Smooth muscle cell (in vitro differentiated cells): ENCODE measurements at regions not wholly inside any gene's neighbourhood (a gene's known extent, or its start where the extent isn't known, plus 50 kb on each side); places are given as distances from the start of the nearest gene placed in this dataset.

Experiments
- DNase-seq: peaks from one replicate; lab custom pipeline; 2025; ENCODE audit not compliant: unreplicated experiment; lab: John Stamatoyannopoulos, UW
- H2AFZ ChIP-seq: fragments of 200-600 bp; sonication (generic); 2 replicates; pipeline ENCODE4 v1.6.0; 2016; ENCODE audit warnings: antibody characterized with exemption, low read depth, mild to moderate bottlenecking
- H3F3A ChIP-seq: fragments of 200-600 bp; sonication (generic); 2 replicates; pipeline ENCODE4 v1.6.0; 2017; ENCODE audit warnings: antibody characterized with exemption, low read depth
- H3K27ac ChIP-seq: fragments of 200-600 bp; sonication (generic); 2 replicates; pipeline ENCODE4 v1.5.1; 2016; ENCODE audit warnings: low read depth, mild to moderate bottlenecking
- H3K27me3 ChIP-seq: fragments of 200-600 bp; sonication (generic); 2 replicates; pipeline ENCODE4 v1.6.1; 2016; ENCODE audit warnings: low read depth, mild to moderate bottlenecking
- H3K36me3 ChIP-seq: fragments of 200-600 bp; sonication (generic); 2 replicates; pipeline ENCODE4 v1.5.1; 2016; ENCODE audit warnings: low read depth
- H3K4me1 ChIP-seq: fragments of 200-600 bp; sonication (generic); 2 replicates; pipeline ENCODE4 v1.5.1; 2016; ENCODE audit warnings: low read depth
- H3K4me2 ChIP-seq: fragments of 200-600 bp; sonication (generic); 2 replicates; pipeline ENCODE4 v1.6.0; 2016; ENCODE audit warnings: mild to moderate bottlenecking
- H3K4me3 ChIP-seq: fragments of 200-600 bp; sonication (generic); 2 replicates; pipeline ENCODE4 v1.5.1; 2016; ENCODE audit warnings: mild to moderate bottlenecking
- H3K79me2 ChIP-seq: fragments of 200-600 bp; sonication (generic); 2 replicates; pipeline ENCODE4 v1.6.0; 2016; ENCODE audit warnings: low read depth, mild to moderate bottlenecking
- H3K9ac ChIP-seq: fragments of 200-600 bp; sonication (generic); 2 replicates; pipeline ENCODE4 v1.6.0; 2016; ENCODE audit warnings: low read depth
- H3K9me3 ChIP-seq: fragments of 200-600 bp; sonication (generic); replicated peaks from 2 replicates; pipeline ENCODE4 v1.5.1; 2016; ENCODE audit warnings: low read depth
- H4K20me1 ChIP-seq: fragments of 200-600 bp; sonication (generic); 2 replicates; pipeline ENCODE4 v1.6.0; 2016; ENCODE audit warnings: low read depth
- CTCF ChIP-seq: fragments of 200-600 bp; sonication (generic); IDR thresholded peaks from 2 replicates; pipeline ENCODE4 v1.5.1; 2017; ENCODE audit warnings: borderline replicate concordance, mild to moderate bottlenecking, antibody characterized with exemption; ENCODE audit not compliant: insufficient read depth, poor library complexity, severe bottlenecking
- WGBS: methylation state at CpG from one replicate; pipeline ENCODE4 v1.1.7; 2016; ENCODE audit warnings: low lambda C conversion rate; 5-methylcytosine and 5-hydroxymethylcytosine counted together

- Histone ChIP-seq H3K4me3 (no peak overlapping the region), H3K4me1 (no peaks in the 10 kb centered on the region), H3K27me3 (peaks cover 9% of the 10 kb centered on the region), H3K79me2 (no peaks in the 10 kb centered on the region), H3F3A (no peaks in the 10 kb centered on the region), H3K9me3 (no peaks in the 10 kb centered on the region), H2AFZ (no peak overlapping the region), H3K36me3 (no peaks in the 10 kb centered on the region), H3K9ac (no peak overlapping the region), H3K4me2 (no peak overlapping the region), H3K27ac (no peak overlapping the region), H4K20me1 (no peaks in the 10 kb centered on the region)
- no peak for DNase-seq
- TF ChIP-seq CTCF, result no peak
- 87% methylated on average over 2 of the region's 2 CpGs for WGBS
Observed at GRCh38 chr15:98151096-98151495, 190.6 kb downstream of the ARRDC4 start.

- H4K20me1 ChIP-seq, result no peaks in the 10 kb centered on the region
- peaks cover 9% of the 10 kb centered on the region for H3K27me3 ChIP-seq
- H3F3A ChIP-seq, result no peaks in the 10 kb centered on the region
- no peaks in the 10 kb centered on the region for H3K79me2 ChIP-seq
- H2AFZ ChIP-seq, result no peak overlapping the region
- H3K27ac ChIP-seq, result no peak overlapping the region
- no peak for DNase-seq
- H3K4me1 ChIP-seq, result no peaks in the 10 kb centered on the region
- no peak for TF ChIP-seq CTCF
- no peaks in the 10 kb centered on the region for H3K36me3 ChIP-seq
- no peak overlapping the region for H3K9ac ChIP-seq
- no peaks in the 10 kb centered on the region for H3K9me3 ChIP-seq
- H3K4me2 ChIP-seq, result no peak overlapping the region
- H3K4me3 ChIP-seq, result no peak overlapping the region
Observed at GRCh38 chr15:98152156-98152555, 191.7 kb downstream of the ARRDC4 start.

- no peak for DNase-seq
- Histone ChIP-seq H3K4me1 (no peaks in the 10 kb centered on the region), H4K20me1 (no peaks in the 10 kb centered on the region), H3K4me2 (no peak overlapping the region), H3K79me2 (no peaks in the 10 kb centered on the region), H3K9ac (no peak overlapping the region), H3K27ac (no peak overlapping the region), H2AFZ (no peak overlapping the region), H3F3A (no peaks in the 10 kb centered on the region), H3K4me3 (no peak overlapping the region), H3K36me3 (no peaks in the 10 kb centered on the region), H3K9me3 (no peaks in the 10 kb centered on the region), H3K27me3 (no peaks in the 10 kb centered on the region)
- 39% methylated on average over 4 of the region's 4 CpGs for WGBS
- TF ChIP-seq CTCF, result no peak
Observed at GRCh38 chr15:98154863-98155262, 194.4 kb downstream of the ARRDC4 start.

GRCh38 chr15:98155356-98155755, 194.9 kb downstream of the ARRDC4 start:
- DNase-seq, result no peak
- H3K27me3 ChIP-seq, result no peaks in the 10 kb centered on the region
- no peak overlapping the region for H3K27ac ChIP-seq
- no peaks in the 10 kb centered on the region for H3K36me3 ChIP-seq
- no peak for TF ChIP-seq CTCF
- H3K9me3 ChIP-seq, result no peaks in the 10 kb centered on the region
- WGBS, result 83% methylated on average over 1 of the region's 1 CpG
- no peaks in the 10 kb centered on the region for H3K4me1 ChIP-seq
- no peak overlapping the region for H2AFZ ChIP-seq
- no peaks in the 10 kb centered on the region for H4K20me1 ChIP-seq
- no peak overlapping the region for H3K4me3 ChIP-seq
- H3K4me2 ChIP-seq, result no peak overlapping the region
- no peaks in the 10 kb centered on the region for H3F3A ChIP-seq
- H3K9ac ChIP-seq, result no peak overlapping the region
- H3K79me2 ChIP-seq, result no peaks in the 10 kb centered on the region
